Neural cell (in vitro differentiated cells): ENCODE measurements at regions not wholly inside any gene's neighbourhood (a gene's known extent, or its start where the extent isn't known, plus 50 kb on each side); places are given as distances from the start of the nearest gene placed in this dataset.

Experiments used
- H2AFZ ChIP-seq: fragments of 200-600, 300-800 bp; sonication (generic), shearing (Covaris generic); 2 replicates; pipeline ENCODE4 v1.6.0; 2014; ENCODE audit warnings: low read depth, mild to moderate bottlenecking, antibody characterized with exemption, low read length, moderate library complexity
- H3F3A ChIP-seq: fragments of 200-600 bp; shearing (Covaris generic); 2 replicates; pipeline ENCODE4 v1.6.1; 2016; ENCODE audit warnings: mild to moderate bottlenecking, moderate library complexity, mixed read lengths, antibody characterized with exemption, low read length; ENCODE audit not compliant: insufficient read depth, poor library complexity, severe bottlenecking
- H3K27ac ChIP-seq: fragments of 200-600, 300-800 bp; sonication (generic), shearing (Covaris generic); 2 replicates; pipeline ENCODE4 v1.5.1; 2014; ENCODE audit warnings: mild to moderate bottlenecking, low read length, moderate library complexity
- H3K27me3 ChIP-seq: fragments of 300-800, 200-600 bp; sonication (generic), shearing (Covaris generic); 2 replicates; pipeline ENCODE4 v1.6.0; 2014; ENCODE audit warnings: mild to moderate bottlenecking, low read depth, low read length, moderate library complexity; ENCODE audit not compliant: insufficient read depth
- H3K36me3 ChIP-seq: fragments of 300-800, 200-600 bp; sonication (generic), shearing (Covaris generic); 2 replicates; pipeline ENCODE4 v1.5.1; 2014; ENCODE audit warnings: mild to moderate bottlenecking, antibody characterized with exemption, low read length, moderate library complexity; ENCODE audit not compliant: insufficient read depth
- H3K4me2 ChIP-seq: fragments of 300-800, 200-600 bp; sonication (generic), shearing (Covaris generic); 2 replicates; pipeline ENCODE4 v1.6.0; 2014; ENCODE audit warnings: mild to moderate bottlenecking, low read length
- H3K4me3 ChIP-seq: fragments of 300-800, 200-600 bp; sonication (generic), shearing (Covaris generic); 2 replicates; pipeline ENCODE4 v1.5.1; 2014; ENCODE audit warnings: mild to moderate bottlenecking, low read length, moderate library complexity
- H3K79me2 ChIP-seq: fragments of 200-600 bp; shearing (Covaris generic); replicated peaks from 2 replicates; pipeline ENCODE4 v1.6.0; 2014; ENCODE audit warnings: mild to moderate bottlenecking, low read length, moderate library complexity; ENCODE audit not compliant: insufficient read depth
- H3K9ac ChIP-seq: fragments of 300-800, 200-600 bp; sonication (generic), shearing (Covaris generic); 2 replicates; pipeline ENCODE4 v1.6.1; 2016; ENCODE audit warnings: mild to moderate bottlenecking, low read length, mixed read lengths
- H3K9me2 ChIP-seq: fragments of 200-600 bp; shearing (Covaris generic); 2 replicates; pipeline ENCODE4 v1.6.1; 2016; ENCODE audit warnings: mild to moderate bottlenecking, low read length, mixed read lengths; ENCODE audit not compliant: insufficient read depth
- H3K9me3 ChIP-seq: fragments of 200-600, 300-800 bp; sonication (generic), shearing (Covaris generic); 2 replicates; pipeline ENCODE4 v1.6.1; 2016; ENCODE audit warnings: mild to moderate bottlenecking, mixed run types, low read length, moderate library complexity, mixed read lengths
- H4K20me1 ChIP-seq: fragments of 200-600 bp; shearing (Covaris generic); 2 replicates; pipeline ENCODE4 v1.6.1; 2016; ENCODE audit warnings: mild to moderate bottlenecking, mixed run types; ENCODE audit not compliant: insufficient read depth
- CTCF ChIP-seq: fragments of 450-650 bp; IDR thresholded peaks from 2 replicates; pipeline ENCODE4 v1.5.1; 2014; ENCODE audit warnings: antibody characterized with exemption, mild to moderate bottlenecking, moderate library complexity; ENCODE audit not compliant: poor library complexity, severe bottlenecking
- EP300 ChIP-seq: fragments of 450-650 bp; conservative IDR thresholded peaks from 2 replicates; pipeline ENCODE4 v1.6.1; 2014; ENCODE audit warnings: antibody characterized with exemption, mild to moderate bottlenecking, moderate library complexity; ENCODE audit not compliant: poor library complexity, severe bottlenecking
- MXI1 ChIP-seq: fragments of 450-650 bp; conservative IDR thresholded peaks from 2 replicates; pipeline ENCODE4 v1.6.1; 2014; ENCODE audit warnings: antibody characterized with exemption, mild to moderate bottlenecking; ENCODE audit not compliant: poor library complexity, severe bottlenecking
- POLR2AphosphoS5 ChIP-seq: IDR thresholded peaks from 2 replicates; pipeline ENCODE4 v1.6.1; 2012
- REST ChIP-seq: IDR thresholded peaks from 2 replicates; pipeline ENCODE4 v1.6.1; 2012; ENCODE audit warnings: borderline replicate concordance
- TAF1 ChIP-seq: IDR thresholded peaks from 2 replicates; pipeline ENCODE4 v1.6.1; 2012; ENCODE audit warnings: low read depth

- no peaks in the 10 kb centered on the region for H3K9me2 ChIP-seq
- H3K27ac ChIP-seq, result no peak overlapping the region
- H3K9ac ChIP-seq, result no peak overlapping the region
- H4K20me1 ChIP-seq, result no peaks in the 10 kb centered on the region
- TF ChIP-seq CTCF, result no peak
- no peak for TF ChIP-seq POLR2AphosphoS5
- no peak for TF ChIP-seq MXI1
- no peaks in the 10 kb centered on the region for H3K36me3 ChIP-seq
- H3K27me3 ChIP-seq, result no peaks in the 10 kb centered on the region
- no peaks in the 10 kb centered on the region for H3K79me2 ChIP-seq
- no peaks in the 10 kb centered on the region for H3K9me3 ChIP-seq
- no peak overlapping the region for H3K4me2 ChIP-seq
- no peaks in the 10 kb centered on the region for H3F3A ChIP-seq
- no peak overlapping the region for H2AFZ ChIP-seq
- no peak overlapping the region for H3K4me3 ChIP-seq
Measured at GRCh38 chr16:77500286-77500598, 65.4 kb upstream of the ADAMTS18 start.

GRCh38 chr16:77500934-77501664 is 66.3 kb upstream of the ADAMTS18 start:
- Histone ChIP-seq H3K27ac (no peak overlapping the region), H3K4me2 (no peak overlapping the region), H3K79me2 (no peaks in the 10 kb centered on the region), H3K9me2 (no peaks in the 10 kb centered on the region), H3F3A (no peaks in the 10 kb centered on the region), H4K20me1 (no peaks in the 10 kb centered on the region), H3K4me3 (no peak overlapping the region), H3K9ac (no peak overlapping the region), H3K27me3 (no peaks in the 10 kb centered on the region), H3K9me3 (no peaks in the 10 kb centered on the region), H2AFZ (no peak overlapping the region), H3K36me3 (no peaks in the 10 kb centered on the region)
- TF ChIP-seq EP300 (no peak), REST (no peak), POLR2AphosphoS5 (no peak), MXI1 (no peak), TAF1 (no peak), CTCF (no peak)
